ENCODE measurements at regions not wholly inside any gene's neighbourhood (a gene's known extent, or its start where the extent isn't known, plus 50 kb on each side); places are given as distances from the start of the nearest gene placed in this dataset.
"Not testable (repeated sequence)": the region's sequence is repeated elsewhere in the genome, so short reads cannot be mapped to it uniquely, and the experiment has no call there.

DNA sequence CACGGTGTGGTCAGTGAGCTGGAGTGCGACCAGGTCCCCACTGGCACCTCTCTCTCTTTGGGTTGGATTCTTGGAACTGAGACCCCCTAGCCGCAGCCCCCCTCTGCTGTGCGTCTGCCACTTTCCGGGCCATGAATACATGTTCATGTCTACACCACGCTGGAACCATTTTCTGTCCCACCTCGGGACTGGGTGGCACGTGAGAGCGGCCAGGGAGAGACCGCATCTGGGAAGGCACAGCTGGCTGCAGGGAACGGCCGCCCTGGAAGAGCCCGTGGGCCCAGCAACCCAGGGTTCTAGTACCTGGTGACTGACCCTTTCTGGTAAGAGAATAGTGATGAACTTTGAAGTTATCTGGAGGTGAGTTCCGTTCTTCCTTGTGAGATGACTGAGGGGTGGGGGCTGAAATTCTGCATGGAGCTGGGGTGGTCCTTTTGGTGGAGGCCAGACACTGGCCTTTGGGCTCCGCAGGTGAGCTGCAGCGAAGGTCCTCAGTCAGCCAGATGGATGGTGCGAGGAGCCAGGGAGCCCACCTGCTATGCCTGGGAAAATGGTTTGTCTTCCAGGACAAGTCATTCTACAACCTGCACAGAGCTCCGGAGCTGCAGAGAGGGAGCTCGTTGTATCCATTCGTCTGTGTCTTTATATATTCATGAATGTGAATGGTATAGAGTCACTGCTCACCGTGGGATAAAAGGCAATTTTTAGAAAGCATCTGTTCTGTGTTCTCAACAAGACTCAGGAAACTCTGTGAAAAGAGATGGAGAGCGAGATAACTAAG lies 223.5 kb downstream of the NDUFA10 start:
- no peak for DNase-seq

- DNase-seq: no peak
These were observed 224.3 kb downstream of the NDUFA10 start for GRCh38 chr2:239800785-239801386.

GRCh38 chr2:239797316-239797715 lies 227.8 kb downstream of the NDUFA10 start:
- no peak for DNase-seq

DNA sequence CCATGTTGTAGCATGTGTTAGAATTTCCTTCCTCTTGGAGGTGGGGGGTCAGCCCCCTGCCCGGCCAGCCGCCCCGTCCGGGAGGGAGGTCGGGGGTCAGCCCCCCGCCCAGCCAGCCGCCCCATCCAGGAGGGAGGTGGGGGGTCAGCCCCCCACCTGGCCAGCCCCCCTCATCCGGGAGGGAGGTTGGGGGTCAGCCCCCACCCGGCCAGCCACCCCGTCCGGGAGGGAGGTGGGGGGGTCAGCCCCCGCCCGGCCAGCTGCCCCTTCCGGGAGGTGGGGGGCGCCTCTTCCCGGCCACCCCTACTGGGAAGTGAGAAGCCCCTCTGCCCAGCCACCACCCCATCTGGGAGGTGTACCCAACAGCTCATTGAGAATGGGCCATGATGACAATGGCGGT lies 229.4 kb downstream of the NDUFA10 start:
- DNase-seq: not testable (repeated sequence)

- no peak for DNase-seq
These were observed 231.3 kb downstream of the NDUFA10 start for GRCh38 chr2:239793836-239794235.

GRCh38 chr2:239793086-239793485 lies 232.1 kb downstream of the NDUFA10 start:
- no peak for DNase-seq

DNA sequence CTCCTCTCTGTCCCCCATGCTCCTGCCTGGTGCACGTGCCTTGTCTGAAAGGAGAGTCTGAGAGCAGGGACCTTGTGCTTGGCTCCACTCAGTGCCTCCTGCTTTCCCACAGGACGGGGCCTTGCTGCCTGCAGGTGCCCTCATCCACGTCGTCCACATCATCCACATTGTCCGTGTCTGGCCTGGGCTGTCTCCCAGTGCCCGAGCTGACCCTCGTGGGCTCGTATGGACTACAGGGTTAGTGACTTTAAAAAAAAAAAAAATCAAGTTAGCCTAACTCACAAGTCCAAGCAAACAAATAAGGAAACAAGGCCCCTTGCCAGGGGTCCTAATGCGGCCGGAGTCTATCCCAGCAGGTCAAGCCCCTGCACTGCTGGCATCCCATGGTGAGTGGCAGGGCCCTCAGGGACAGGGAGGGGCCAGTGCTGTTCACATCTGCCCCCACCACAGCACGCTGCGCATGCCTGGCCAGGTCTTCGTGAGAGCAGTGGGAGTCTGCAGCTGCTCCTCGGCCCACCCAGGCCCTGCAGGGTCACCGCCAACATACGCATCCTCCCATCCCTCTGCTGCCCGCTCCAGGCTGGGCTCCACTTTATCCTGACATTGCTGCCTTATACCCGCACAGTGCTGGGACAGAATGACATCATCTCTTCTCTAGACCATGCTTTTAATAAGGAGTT lies 232.6 kb downstream of the NDUFA10 start:
- DNase-seq: no peak

DNA sequence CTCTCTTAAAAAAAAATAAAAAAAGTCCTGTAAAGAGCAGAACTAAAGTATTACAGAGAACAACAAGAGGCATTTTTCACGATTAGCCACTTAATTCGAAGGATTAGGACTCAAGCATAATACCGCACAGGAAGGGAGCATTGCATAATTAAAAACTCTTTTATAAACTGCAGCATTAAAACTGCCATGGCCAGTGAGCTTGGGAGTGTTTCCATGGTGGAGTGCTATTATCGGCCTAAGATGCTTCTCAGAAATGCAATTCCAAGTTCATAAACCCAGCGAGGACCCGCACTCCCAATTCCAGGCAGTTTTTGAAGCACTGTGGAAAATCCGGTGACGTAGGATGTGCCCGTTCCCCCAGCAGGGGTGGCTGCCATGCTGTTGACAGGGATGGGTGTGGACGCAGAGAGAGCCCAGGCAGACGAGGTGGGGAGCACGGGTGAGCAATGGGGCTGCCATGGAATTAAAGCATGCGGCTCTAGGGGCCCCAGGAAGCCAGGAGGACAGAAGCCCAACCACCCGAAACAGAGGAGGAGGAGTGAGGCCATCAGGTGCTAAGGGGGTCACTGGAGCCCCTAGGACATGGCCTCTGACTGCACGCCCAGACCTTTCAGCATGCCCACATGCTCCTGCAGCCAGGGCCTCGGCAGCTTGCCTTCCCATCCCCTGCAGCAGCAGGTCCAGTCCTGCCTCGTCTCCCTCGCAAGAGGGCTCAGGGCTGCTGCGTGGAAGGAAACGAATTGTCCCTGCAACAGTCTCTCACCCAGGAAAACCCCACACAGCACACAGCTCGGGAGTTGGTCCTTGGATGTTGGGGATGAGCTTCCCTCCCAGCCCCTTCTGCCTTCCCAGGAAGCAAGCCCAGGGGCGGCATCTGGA lies 233.4 kb downstream of the NDUFA10 start:
- no peak for DNase-seq

- DNase-seq: no peak
These were observed 234.4 kb downstream of the NDUFA10 start for GRCh38 chr2:239790721-239791120.

- no peak for DNase-seq
These were observed 234.8 kb downstream of the NDUFA10 start for GRCh38 chr2:239790313-239790712.

- no peak for DNase-seq
These were observed 235.4 kb downstream of the NDUFA10 start for GRCh38 chr2:239789711-239790110.

- no peak for DNase-seq
These were observed 236.5 kb downstream of the NDUFA10 start for GRCh38 chr2:239788576-239789098.

GRCh38 chr2:239787538-239788050 lies 237.5 kb downstream of the NDUFA10 start:
- DNase-seq: no peak

- DNase-seq: no peak
These were observed 238.4 kb downstream of the NDUFA10 start for GRCh38 chr2:239786791-239787190.

DNA sequence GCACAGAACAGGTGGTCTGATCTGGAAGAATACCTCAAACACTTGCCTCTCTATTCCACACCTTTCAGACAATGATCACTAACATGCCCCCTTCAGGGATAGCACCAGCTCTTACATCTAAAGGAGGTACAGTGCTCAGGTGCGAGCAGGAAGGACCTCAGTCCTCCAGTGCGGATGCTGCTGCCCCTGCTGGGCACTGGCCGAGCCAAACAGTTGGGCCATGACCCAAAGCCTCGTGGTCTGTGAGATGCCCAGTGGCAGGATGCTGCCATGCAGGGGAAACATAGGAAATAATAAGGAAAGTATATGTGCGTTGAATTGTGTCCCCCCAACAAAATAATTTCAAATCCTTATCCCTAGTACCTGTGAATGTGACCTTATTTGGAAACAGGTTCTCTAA lies 243.7 kb downstream of the NDUFA10 start:
- no peak for DNase-seq

DNA sequence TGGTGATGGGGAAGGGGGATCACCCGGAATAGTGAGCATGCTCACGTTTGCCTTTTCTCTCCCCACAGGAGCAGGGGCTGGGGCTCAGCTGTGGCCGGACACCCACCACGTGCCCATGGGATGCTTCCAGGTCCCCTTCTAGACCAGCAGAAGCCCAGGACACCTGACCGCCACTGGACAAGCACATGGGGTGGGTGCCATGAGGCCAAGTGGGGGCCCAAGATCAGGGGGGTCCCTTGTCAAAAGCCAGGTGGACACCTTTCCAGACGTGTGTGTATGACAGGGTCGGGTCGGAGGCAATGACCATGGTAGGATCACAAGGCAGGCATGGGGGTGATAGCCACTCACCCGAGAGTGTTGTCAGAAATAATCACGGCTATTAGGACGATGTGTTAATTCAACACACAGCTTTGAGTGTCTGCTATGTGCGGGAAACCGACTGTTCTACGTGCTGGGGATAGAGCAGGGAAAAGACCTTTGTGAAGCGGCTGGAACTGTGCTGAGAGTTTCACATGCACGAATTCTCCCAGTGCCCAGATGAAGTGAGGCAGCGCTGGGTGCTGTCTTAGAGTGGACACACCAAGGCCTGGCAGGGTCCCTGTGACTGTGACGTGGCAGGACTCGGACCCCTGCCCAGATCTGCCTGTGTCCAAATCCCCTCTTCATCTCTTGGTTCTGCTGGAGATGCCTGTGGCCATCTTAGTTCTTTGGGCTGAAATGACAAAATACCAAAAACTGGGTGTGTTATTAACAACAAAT lies 244.7 kb downstream of the NDUFA10 start:
- DNase-seq: no peak

GRCh38 chr2:239779584-239779983 lies 245.6 kb downstream of the NDUFA10 start:
- DNase-seq: no peak

GRCh38 chr2:239778861-239779558 lies 246.1 kb downstream of the NDUFA10 start:
- DNase-seq: no peak

GRCh38 chr2:239778042-239778851 lies 246.9 kb downstream of the NDUFA10 start:
- no peak for DNase-seq

- no peak for DNase-seq
These were observed 247.9 kb downstream of the NDUFA10 start for GRCh38 chr2:239777219-239777618.

Data from fibroblast of upper back skin (primary cell).